ACC112 (cell line): ENCODE measurements at regions not wholly inside any gene's neighbourhood (a gene's known extent, or its start where the extent isn't known, plus 50 kb on each side); places are given as distances from the start of the nearest gene placed in this dataset.

Experiments
- H2AFZ ChIP-seq: fragments of 200-600 bp; sonication (generic); one replicate; pipeline ENCODE4 v1.6.0; 2017; ENCODE audit warnings: antibody characterized with exemption, low read length; ENCODE audit not compliant: unreplicated experiment
- H3K27ac ChIP-seq: fragments of 200-600 bp; sonication (generic); 2 replicates; pipeline ENCODE4 v1.5.1; 2014; ENCODE audit warnings: low read depth, mild to moderate bottlenecking, antibody characterized with exemption, low read length, moderate library complexity
- H3K27me3 ChIP-seq: fragments of 200-600 bp; sonication (generic); 2 replicates; pipeline ENCODE4 v1.6.1; 2014; ENCODE audit warnings: mild to moderate bottlenecking, antibody characterized with exemption, low read length, moderate library complexity, mixed read lengths; ENCODE audit not compliant: insufficient read depth
- H3K36me3 ChIP-seq: fragments of 200-600 bp; sonication (generic); 2 replicates; pipeline ENCODE4 v1.6.1; 2016; ENCODE audit warnings: mild to moderate bottlenecking, antibody characterized with exemption, low read length, moderate library complexity, mixed read lengths; ENCODE audit not compliant: insufficient read depth
- H3K4me1 ChIP-seq: fragments of 200-600 bp; sonication (generic); one replicate; pipeline ENCODE4 v1.6.1; 2016; ENCODE audit warnings: low read length, mixed read lengths; ENCODE audit not compliant: insufficient read depth, unreplicated experiment, control insufficient read depth
- H3K4me3 ChIP-seq: fragments of 200-600 bp; sonication (generic); 2 replicates; pipeline ENCODE4 v1.5.1; 2014; ENCODE audit warnings: mild to moderate bottlenecking, low read depth, low read length
- H3K79me2 ChIP-seq: fragments of 200-600 bp; sonication (generic); one replicate; pipeline ENCODE4 v1.6.0; 2016; ENCODE audit warnings: low read length; ENCODE audit not compliant: control insufficient read depth, unreplicated experiment, insufficient read depth

GRCh38 chr10:111265341-111265740 lies 188.5 kb downstream of the ADRA2A start:
- Histone ChIP-seq H3K27ac (no peak overlapping the region), H3K79me2 (no peaks in the 10 kb centered on the region), H2AFZ (no peak overlapping the region), H3K36me3 (no peaks in the 10 kb centered on the region), H3K4me1 (no peaks in the 10 kb centered on the region), H3K4me3 (no peak overlapping the region), H3K27me3 (no peaks in the 10 kb centered on the region)

DNA sequence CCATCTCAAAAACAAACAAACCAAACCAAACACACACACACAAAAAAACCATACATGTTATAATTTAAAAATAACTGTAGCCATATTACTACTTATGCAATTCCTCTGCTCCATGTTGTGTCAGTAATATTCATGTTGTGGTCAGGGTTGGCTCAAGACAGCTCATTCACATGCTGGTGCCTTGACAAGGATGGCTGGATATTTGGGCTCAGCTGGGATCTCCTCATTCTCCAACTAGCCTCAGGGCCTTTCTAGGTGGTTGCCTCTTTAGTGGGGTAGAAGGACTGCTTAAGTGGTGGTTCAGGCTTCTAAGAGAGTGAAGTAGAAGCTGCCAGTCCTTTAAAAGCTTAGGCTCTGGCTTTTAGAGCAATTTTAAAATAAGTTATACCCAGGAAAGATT lies 189.3 kb downstream of the ADRA2A start:
- no peaks in the 10 kb centered on the region for H3K36me3 ChIP-seq
- no peaks in the 10 kb centered on the region for H3K79me2 ChIP-seq
- no peak overlapping the region for H2AFZ ChIP-seq
- H3K27ac ChIP-seq, result no peak overlapping the region
- H3K4me3 ChIP-seq, result no peak overlapping the region
- no peaks in the 10 kb centered on the region for H3K27me3 ChIP-seq
- no peaks in the 10 kb centered on the region for H3K4me1 ChIP-seq

DNA sequence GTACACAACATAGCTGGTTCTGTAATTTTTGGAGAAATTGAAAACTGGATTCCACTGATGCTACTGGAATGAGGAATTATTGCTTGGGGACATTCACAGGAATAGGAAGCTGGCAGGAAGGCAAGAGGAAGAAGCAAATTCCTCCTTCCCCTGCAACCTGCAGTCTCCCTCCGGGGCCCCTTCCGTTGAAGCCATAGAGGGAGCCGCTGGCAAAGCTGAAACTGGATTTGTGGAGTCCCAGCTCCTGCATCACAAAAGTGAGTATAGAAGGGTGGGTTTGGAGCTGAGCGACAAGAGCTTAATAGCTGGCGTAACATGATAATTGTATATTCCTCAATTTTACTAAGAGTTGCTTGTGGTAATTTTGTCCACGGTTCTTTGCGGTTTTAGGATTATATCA lies 190.8 kb downstream of the ADRA2A start:
- H3K4me3 ChIP-seq, result no peak overlapping the region

DNA sequence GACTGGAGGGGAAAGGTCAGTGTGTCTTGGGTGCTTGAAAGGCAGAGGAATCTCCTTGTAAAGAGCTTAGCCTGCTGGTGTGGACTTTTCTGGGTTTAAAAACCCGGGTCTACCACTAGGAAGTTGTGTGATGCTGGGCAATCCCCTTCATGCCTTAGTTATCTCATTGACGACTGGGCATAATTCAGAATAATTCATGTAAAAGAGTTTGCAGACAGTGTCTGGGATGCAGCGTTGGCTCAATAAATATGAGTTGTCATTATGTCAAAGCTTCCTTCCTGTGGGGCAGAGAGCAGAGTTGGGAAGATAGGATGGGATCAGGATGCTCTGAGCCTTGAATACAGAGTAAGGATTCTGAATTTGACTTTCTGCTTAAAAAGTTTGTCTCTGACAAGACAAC lies 196.4 kb downstream of the ADRA2A start:
- no peak overlapping the region for H3K27ac ChIP-seq
- H3K4me1 ChIP-seq, result no peaks in the 10 kb centered on the region
- no peaks in the 10 kb centered on the region for H3K27me3 ChIP-seq
- no peaks in the 10 kb centered on the region for H3K79me2 ChIP-seq
- no peak overlapping the region for H3K4me3 ChIP-seq
- H2AFZ ChIP-seq, result no peak overlapping the region
- no peaks in the 10 kb centered on the region for H3K36me3 ChIP-seq

More for the DNA sequence above, 190.8 kb downstream of the ADRA2A start:
- no peaks in the 10 kb centered on the region for H3K79me2 ChIP-seq
- no peaks in the 10 kb centered on the region for H3K27me3 ChIP-seq
- no peaks in the 10 kb centered on the region for H3K4me1 ChIP-seq
- H3K27ac ChIP-seq, result no peak overlapping the region
- no peaks in the 10 kb centered on the region for H3K36me3 ChIP-seq
- no peak overlapping the region for H2AFZ ChIP-seq

DNA sequence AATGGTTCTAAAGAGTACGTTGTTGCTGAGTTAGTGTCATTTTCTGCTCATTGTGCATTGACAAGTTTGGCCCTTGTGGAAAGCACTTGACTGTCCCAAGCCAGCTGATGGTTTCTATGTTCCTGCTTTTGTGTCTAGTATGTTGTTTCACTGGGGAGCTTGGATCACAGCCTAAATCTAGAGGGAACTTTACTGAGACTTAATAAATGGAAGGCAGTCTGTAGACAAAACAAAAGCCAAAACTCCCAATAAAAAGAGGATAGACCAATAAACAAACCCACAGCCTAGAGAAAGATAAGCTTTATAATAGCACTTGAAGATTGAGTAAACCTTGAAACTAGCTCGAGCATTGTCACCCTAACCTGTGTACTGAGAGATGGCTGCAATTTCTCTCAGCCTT lies 196.8 kb downstream of the ADRA2A start:
- Histone ChIP-seq H3K4me3 (no peak overlapping the region), H3K79me2 (no peaks in the 10 kb centered on the region), H2AFZ (no peak overlapping the region), H3K27ac (no peak overlapping the region), H3K4me1 (no peaks in the 10 kb centered on the region), H3K36me3 (no peaks in the 10 kb centered on the region), H3K27me3 (no peaks in the 10 kb centered on the region)

DNA sequence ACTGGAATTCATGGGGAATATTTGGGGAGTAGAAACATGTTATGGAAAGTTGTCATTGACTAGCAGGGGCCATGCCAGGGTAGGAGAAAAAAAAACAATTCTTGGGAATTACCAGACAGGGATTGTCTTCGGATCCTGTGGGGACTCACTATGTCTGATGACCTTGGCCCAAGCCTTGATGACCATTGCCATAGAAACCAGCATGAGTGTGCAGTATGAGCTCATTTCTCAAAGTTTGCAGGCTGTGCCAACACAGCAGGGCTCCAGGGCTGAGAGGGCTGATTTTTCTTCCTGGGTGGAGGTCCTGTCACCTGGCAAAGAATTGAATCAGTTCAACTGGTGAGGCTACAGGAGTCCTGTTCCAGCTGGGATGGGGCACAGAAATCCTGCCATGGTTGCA lies 198.3 kb downstream of the ADRA2A start:
- Histone ChIP-seq H3K36me3 (no peaks in the 10 kb centered on the region), H3K4me1 (no peaks in the 10 kb centered on the region), H3K79me2 (no peaks in the 10 kb centered on the region), H3K27ac (no peak overlapping the region), H2AFZ (no peak overlapping the region), H3K27me3 (no peaks in the 10 kb centered on the region), H3K4me3 (no peak overlapping the region)

- H3K79me2 ChIP-seq, result no peaks in the 10 kb centered on the region
- H3K36me3 ChIP-seq, result no peaks in the 10 kb centered on the region
- no peaks in the 10 kb centered on the region for H3K4me1 ChIP-seq
- H3K27ac ChIP-seq, result no peak overlapping the region
- no peak overlapping the region for H3K4me3 ChIP-seq
- no peaks in the 10 kb centered on the region for H3K27me3 ChIP-seq
- H2AFZ ChIP-seq, result no peak overlapping the region
Observed at GRCh38 chr10:111277661-111278060, 200.8 kb downstream of the ADRA2A start.

GRCh38 chr10:111278266-111278665 lies 201.4 kb downstream of the ADRA2A start:
- no peaks in the 10 kb centered on the region for H3K27me3 ChIP-seq
- no peak overlapping the region for H3K27ac ChIP-seq
- H3K4me3 ChIP-seq, result no peak overlapping the region
- H2AFZ ChIP-seq, result no peak overlapping the region
- H3K4me1 ChIP-seq, result no peaks in the 10 kb centered on the region
- H3K79me2 ChIP-seq, result no peaks in the 10 kb centered on the region
- no peaks in the 10 kb centered on the region for H3K36me3 ChIP-seq

DNA sequence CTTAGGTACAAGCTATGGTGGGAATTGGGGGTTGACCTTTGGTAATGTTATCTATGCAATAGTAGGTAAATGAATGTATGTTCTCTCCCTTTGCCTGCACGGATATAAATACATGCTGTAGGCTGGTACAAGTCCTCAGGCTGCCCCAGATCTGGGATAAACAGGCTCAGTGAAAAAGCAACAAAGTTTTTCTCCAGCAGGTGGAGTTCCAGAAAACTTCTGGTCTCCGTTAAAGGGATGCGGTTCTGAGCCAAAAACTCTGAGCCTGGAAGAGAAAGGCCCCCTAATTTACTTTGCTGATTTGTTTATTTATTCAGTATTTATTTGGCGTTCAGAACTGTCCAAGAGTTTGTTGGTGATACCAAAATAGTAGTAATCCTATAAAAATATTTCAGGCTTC lies 204.7 kb downstream of the ADRA2A start:
- Histone ChIP-seq H3K27me3 (no peaks in the 10 kb centered on the region), H3K79me2 (no peaks in the 10 kb centered on the region), H3K36me3 (no peaks in the 10 kb centered on the region), H3K4me3 (no peak overlapping the region), H3K27ac (no peak overlapping the region), H2AFZ (no peak overlapping the region), H3K4me1 (no peaks in the 10 kb centered on the region)

- no peaks in the 10 kb centered on the region for H3K79me2 ChIP-seq
- H3K4me3 ChIP-seq, result no peak overlapping the region
- H2AFZ ChIP-seq, result no peak overlapping the region
- no peaks in the 10 kb centered on the region for H3K27me3 ChIP-seq
- no peaks in the 10 kb centered on the region for H3K36me3 ChIP-seq
- no peaks in the 10 kb centered on the region for H3K4me1 ChIP-seq
- no peak overlapping the region for H3K27ac ChIP-seq
Observed at GRCh38 chr10:111289461-111289860, 212.6 kb downstream of the ADRA2A start.

DNA sequence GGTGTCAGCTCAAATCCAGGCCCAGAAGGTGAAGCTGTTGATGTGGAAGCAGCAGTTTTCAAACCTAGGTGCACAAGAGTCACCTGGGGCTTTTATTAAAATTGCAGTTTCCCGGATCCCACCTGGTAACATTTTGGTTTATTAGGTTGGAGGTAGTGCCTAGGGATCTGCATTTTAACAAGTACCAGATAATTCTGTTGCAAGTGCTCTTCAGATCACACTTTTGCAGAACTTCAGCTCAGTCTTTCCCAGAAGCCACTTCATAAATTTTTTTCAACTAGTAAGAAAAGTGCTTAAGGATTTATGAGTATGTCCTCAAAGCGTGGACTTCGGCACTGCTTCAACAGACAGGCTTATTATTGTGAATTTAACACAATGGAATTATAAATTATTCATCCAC lies 213.8 kb downstream of the ADRA2A start:
- no peak overlapping the region for H2AFZ ChIP-seq
- no peaks in the 10 kb centered on the region for H3K79me2 ChIP-seq
- H3K27me3 ChIP-seq, result no peaks in the 10 kb centered on the region
- H3K4me3 ChIP-seq, result no peak overlapping the region
- no peaks in the 10 kb centered on the region for H3K36me3 ChIP-seq
- H3K27ac ChIP-seq, result no peak overlapping the region
- no peaks in the 10 kb centered on the region for H3K4me1 ChIP-seq

DNA sequence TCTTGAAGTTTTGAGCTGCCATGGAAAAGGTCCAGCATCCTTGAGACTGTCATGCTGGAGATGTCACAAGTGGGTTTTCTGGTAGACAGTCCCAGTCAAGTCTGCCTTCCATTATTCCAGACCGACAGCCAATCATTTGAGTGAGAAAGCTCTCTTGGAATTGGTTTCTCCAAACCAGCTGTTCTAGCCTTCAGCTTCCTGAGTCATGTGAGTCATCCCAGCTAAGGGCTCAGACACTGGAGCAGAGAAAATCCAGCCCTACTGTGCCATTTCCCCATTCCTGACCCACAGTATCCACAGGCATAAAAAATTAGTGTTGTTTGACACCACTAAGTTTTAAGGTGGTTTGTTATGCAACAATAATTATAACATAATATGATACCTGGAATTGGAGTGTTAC lies 219.0 kb downstream of the ADRA2A start:
- Histone ChIP-seq H3K79me2 (no peaks in the 10 kb centered on the region), H3K27ac (no peak overlapping the region), H3K36me3 (no peaks in the 10 kb centered on the region), H3K27me3 (no peaks in the 10 kb centered on the region), H3K4me3 (no peak overlapping the region), H2AFZ (no peak overlapping the region), H3K4me1 (no peaks in the 10 kb centered on the region)
